Thoracic aorta (tissue), 2 donors: ENCODE measurements at regions not wholly inside any gene's neighbourhood (a gene's known extent, or its start where the extent isn't known, plus 50 kb on each side); places are given as distances from the start of the nearest gene placed in this dataset.
"Not testable (repeated sequence)": the region's sequence is repeated elsewhere in the genome, so short reads cannot be mapped to it uniquely, and the experiment has no call there.

ENCODE experiments used
- ATAC-seq: fragments of 150-250 bp; one replicate; pipeline ENCODE4 v1.8.0; 2017; ENCODE audit warnings: low read depth; ENCODE audit not compliant: insufficient number of reproducible peaks, low FRiP score
- DNase-seq: peaks from one replicate; pipeline ENCODE4 v3.0.0-alpha.2; 2020; ENCODE audit warnings: low spot score
- H3K27ac ChIP-seq, 2 donors: fragments of 200-600 bp; sonication (generic); 1 replicate in 1 of 2; 2 replicates in 1 of 2; pipeline ENCODE4 v1.5.1; 2016; ENCODE audit warnings: mild to moderate bottlenecking in 2 of 2, moderate library complexity in 2 of 2
- H3K27me3 ChIP-seq: fragments of 200-600 bp; sonication (generic); replicated peaks from 2 replicates; pipeline ENCODE4 v1.6.0; 2016; ENCODE audit warnings: mild to moderate bottlenecking; ENCODE audit not compliant: insufficient read depth
- H3K36me3 ChIP-seq: fragments of 200-600 bp; sonication (generic); one replicate; pipeline ENCODE4 v1.5.1; 2016
- H3K4me1 ChIP-seq, 2 donors: fragments of 200-600 bp; sonication (generic); 1 replicate in 1 of 2; 2 replicates in 1 of 2; pipeline versions ENCODE4 v1.5.1 to v1.6.0; 2016; ENCODE audit warnings: low read depth in 2 of 2, mild to moderate bottlenecking in 1 of 2; ENCODE audit not compliant: control insufficient read depth in 1 of 2
- H3K4me3 ChIP-seq: fragments of 200-600 bp; sonication (generic); 2 replicates; pipeline ENCODE4 v1.5.1; 2016; ENCODE audit warnings: mild to moderate bottlenecking
- H3K9me3 ChIP-seq: fragments of 200-600 bp; sonication (generic); 2 replicates; pipeline ENCODE4 v1.5.1; 2016
- TF ChIP-seq, protein P1 (sequence below): fragments of 200-600 bp; sonication (generic); IDR thresholded peaks from one replicate; pipeline ENCODE4 v1.5.1; 2019; ENCODE audit warnings: antibody characterized with exemption

DNA sequence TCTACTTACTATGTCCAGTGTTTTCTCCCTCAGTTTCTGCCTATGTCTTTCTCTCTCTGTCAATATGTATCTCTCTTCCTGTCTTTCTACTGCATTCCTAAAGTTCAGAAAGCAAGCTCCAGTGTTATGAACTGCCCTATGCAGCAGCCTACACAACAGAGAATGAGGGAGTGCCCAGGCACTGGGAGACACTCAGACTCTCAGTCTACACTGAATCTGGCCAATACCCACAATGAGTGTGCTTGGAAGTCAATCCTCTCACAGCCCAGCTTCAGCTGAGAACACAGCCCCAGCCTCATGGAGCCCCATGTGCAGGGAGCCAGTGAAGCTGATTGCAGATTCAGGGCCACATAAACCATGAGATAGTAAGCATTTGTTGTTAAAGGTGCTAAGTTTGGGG, 128.7 kb downstream of the ALG10 start:
- Histone ChIP-seq H3K9me3 (no peaks in the 10 kb centered on the region), H3K36me3 (no peaks in the 10 kb centered on the region), H3K4me3 (no peak overlapping the region), H3K27ac (no peak overlapping the region), H3K27me3 (no peaks in the 10 kb centered on the region), H3K4me1 (no peaks in the 10 kb centered on the region)
- no peak for DNase-seq
- no peak for ATAC-seq
- TF ChIP-seq, protein P1, sequence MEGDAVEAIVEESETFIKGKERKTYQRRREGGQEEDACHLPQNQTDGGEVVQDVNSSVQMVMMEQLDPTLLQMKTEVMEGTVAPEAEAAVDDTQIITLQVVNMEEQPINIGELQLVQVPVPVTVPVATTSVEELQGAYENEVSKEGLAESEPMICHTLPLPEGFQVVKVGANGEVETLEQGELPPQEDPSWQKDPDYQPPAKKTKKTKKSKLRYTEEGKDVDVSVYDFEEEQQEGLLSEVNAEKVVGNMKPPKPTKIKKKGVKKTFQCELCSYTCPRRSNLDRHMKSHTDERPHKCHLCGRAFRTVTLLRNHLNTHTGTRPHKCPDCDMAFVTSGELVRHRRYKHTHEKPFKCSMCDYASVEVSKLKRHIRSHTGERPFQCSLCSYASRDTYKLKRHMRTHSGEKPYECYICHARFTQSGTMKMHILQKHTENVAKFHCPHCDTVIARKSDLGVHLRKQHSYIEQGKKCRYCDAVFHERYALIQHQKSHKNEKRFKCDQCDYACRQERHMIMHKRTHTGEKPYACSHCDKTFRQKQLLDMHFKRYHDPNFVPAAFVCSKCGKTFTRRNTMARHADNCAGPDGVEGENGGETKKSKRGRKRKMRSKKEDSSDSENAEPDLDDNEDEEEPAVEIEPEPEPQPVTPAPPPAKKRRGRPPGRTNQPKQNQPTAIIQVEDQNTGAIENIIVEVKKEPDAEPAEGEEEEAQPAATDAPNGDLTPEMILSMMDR, result no peak

DNA sequence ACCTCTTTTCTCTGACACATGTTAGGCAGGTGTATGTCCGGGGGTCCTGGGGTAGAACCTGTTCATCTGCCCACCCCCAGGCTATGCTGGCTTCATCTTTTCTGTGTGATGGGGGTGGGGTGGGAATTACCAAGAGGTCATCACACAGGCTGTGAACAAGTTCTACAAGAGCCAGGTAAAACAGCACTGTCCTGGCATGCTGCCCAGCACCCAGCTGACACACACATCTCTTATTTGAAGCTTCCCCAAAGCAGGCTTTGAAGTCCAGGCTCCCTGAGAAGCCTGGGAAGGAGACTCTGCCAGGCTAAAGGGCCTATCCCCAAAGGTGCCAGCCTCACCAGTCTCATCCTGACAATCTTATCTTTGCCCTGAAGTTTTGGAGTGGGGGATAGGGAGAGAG, 141.1 kb downstream of the ALG10 start:
- H3K4me3 ChIP-seq, result no peak overlapping the region
- H3K27me3 ChIP-seq, result no peaks in the 10 kb centered on the region
- no peak for ATAC-seq
- TF ChIP-seq, protein P1, result no peak
- no peaks in the 10 kb centered on the region for H3K36me3 ChIP-seq
- H3K4me1 ChIP-seq, result no peaks in the 10 kb centered on the region
- DNase-seq, result no peak
- H3K27ac ChIP-seq, result no peak overlapping the region
- no peaks in the 10 kb centered on the region for H3K9me3 ChIP-seq

- Histone ChIP-seq H3K9me3 (no peaks in the 10 kb centered on the region), H3K4me3 (no peak overlapping the region), H3K4me1 (no peaks in the 10 kb centered on the region), H3K27ac (no peak overlapping the region), H3K36me3 (no peaks in the 10 kb centered on the region), H3K27me3 (no peaks in the 10 kb centered on the region)
- TF ChIP-seq, protein P1, result no peak
- DNase-seq, result no peak
- ATAC-seq, result no peak
Measured at GRCh38 chr12:34166427-34167060, 144.2 kb downstream of the ALG10 start.

GRCh38 chr12:34168507-34168906, 146.2 kb downstream of the ALG10 start:
- not testable (repeated sequence) for H3K9me3 ChIP-seq

DNA sequence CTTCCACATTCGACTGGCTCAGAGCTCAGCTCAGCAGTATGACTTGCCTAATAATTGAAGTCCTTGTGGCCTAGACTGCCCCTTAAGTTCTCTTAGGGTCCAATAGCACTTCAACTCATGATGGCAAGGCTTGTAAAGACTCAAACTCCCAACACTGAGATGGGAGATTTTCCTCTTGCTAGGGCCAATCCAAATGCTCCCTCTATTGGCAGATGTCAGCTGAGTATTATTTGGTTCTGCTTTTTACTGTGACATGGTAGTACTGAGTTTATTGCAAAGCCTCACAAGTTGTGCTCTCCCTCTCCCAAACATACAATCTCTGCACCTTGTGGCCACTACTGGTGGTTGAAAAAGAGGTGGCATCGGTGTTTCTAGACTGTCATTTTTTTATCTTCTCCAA, 164.2 kb downstream of the ALG10 start:
- no peak for ATAC-seq
- no peaks in the 10 kb centered on the region for H3K36me3 ChIP-seq
- H3K4me3 ChIP-seq, result no peak overlapping the region
- H3K27ac ChIP-seq, result no peak overlapping the region
- no peaks in the 10 kb centered on the region for H3K27me3 ChIP-seq
- H3K9me3 ChIP-seq, result no peaks in the 10 kb centered on the region
- TF ChIP-seq, protein P1, result no peak
- no peak for DNase-seq
- no peaks in the 10 kb centered on the region for H3K4me1 ChIP-seq

More at GRCh38 chr12:34168507-34168906, 146.2 kb downstream of the ALG10 start:
- not testable (repeated sequence) for H3K27me3 ChIP-seq, ATAC-seq, H3K36me3 ChIP-seq, H3K4me3 ChIP-seq, DNase-seq, H3K4me1 ChIP-seq, H3K27ac ChIP-seq

DNA sequence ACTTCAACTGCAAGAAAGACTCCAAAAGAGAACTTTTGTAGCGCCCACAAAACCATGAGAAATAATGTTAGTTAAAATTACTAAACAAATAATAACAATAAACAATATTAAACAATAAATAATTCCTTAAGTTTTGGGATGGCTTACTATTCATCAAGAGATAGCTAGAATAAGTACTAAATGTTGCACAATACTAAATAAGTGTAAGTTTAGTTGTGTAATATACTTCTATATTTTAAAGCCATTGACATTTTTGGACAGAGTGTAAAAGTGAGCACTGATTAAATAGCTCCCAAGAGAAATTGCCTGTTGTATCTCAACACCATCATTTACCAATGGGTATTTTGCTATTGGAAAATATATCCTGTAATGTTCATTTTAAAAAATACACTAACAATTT, 166.7 kb downstream of the ALG10 start:
- Histone ChIP-seq H3K4me1 (no peaks in the 10 kb centered on the region), H3K36me3 (no peaks in the 10 kb centered on the region), H3K27ac (no peak overlapping the region), H3K4me3 (no peak overlapping the region), H3K9me3 (no peaks in the 10 kb centered on the region), H3K27me3 (no peaks in the 10 kb centered on the region)
- TF ChIP-seq, protein P1, result no peak
- DNase-seq, result no peak
- no peak for ATAC-seq
